Neural cell (in vitro differentiated cells): ENCODE measurements at regions not wholly inside any gene's neighbourhood (a gene's known extent, or its start where the extent isn't known, plus 50 kb on each side); places are given as distances from the start of the nearest gene placed in this dataset.

Source experiments
- MXI1 ChIP-seq: fragments of 450-650 bp; conservative IDR thresholded peaks from 2 replicates; pipeline ENCODE4 v1.6.1; 2014; ENCODE audit warnings: antibody characterized with exemption, mild to moderate bottlenecking; ENCODE audit not compliant: poor library complexity, severe bottlenecking
- POLR2AphosphoS5 ChIP-seq: IDR thresholded peaks from 2 replicates; pipeline ENCODE4 v1.6.1; 2012
- TF ChIP-seq, protein P1 (sequence below): fragments of 450-650 bp; IDR thresholded peaks from 2 replicates; pipeline ENCODE4 v1.5.1; 2014; ENCODE audit warnings: antibody characterized with exemption, mild to moderate bottlenecking, moderate library complexity; ENCODE audit not compliant: poor library complexity, severe bottlenecking
- TF ChIP-seq, protein P2 (sequence below): IDR thresholded peaks from 2 replicates; pipeline ENCODE4 v1.6.1; 2012; ENCODE audit warnings: borderline replicate concordance

DNA sequence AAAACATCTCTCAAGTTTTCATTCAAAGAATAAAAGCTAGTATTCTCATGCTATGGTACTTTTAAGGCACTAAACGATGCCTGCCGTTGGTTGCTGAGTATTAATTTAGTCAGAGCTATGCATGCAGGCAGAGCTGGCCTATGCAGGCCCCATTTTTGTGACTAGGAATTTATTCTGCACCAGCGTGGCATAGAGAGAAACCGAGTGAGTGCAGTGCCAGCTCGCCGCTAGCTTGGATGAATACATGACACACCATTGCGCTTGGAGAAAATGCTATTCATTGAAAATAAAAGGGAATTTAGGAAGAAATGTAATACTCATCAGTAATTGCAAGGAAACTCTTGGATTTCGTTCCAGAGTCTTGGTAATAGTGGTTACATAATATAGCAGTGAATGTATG, 231.6 kb upstream of the RBFOX1 start:
- TF ChIP-seq, protein P1, sequence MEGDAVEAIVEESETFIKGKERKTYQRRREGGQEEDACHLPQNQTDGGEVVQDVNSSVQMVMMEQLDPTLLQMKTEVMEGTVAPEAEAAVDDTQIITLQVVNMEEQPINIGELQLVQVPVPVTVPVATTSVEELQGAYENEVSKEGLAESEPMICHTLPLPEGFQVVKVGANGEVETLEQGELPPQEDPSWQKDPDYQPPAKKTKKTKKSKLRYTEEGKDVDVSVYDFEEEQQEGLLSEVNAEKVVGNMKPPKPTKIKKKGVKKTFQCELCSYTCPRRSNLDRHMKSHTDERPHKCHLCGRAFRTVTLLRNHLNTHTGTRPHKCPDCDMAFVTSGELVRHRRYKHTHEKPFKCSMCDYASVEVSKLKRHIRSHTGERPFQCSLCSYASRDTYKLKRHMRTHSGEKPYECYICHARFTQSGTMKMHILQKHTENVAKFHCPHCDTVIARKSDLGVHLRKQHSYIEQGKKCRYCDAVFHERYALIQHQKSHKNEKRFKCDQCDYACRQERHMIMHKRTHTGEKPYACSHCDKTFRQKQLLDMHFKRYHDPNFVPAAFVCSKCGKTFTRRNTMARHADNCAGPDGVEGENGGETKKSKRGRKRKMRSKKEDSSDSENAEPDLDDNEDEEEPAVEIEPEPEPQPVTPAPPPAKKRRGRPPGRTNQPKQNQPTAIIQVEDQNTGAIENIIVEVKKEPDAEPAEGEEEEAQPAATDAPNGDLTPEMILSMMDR: no peak
- TF ChIP-seq, protein P2, sequence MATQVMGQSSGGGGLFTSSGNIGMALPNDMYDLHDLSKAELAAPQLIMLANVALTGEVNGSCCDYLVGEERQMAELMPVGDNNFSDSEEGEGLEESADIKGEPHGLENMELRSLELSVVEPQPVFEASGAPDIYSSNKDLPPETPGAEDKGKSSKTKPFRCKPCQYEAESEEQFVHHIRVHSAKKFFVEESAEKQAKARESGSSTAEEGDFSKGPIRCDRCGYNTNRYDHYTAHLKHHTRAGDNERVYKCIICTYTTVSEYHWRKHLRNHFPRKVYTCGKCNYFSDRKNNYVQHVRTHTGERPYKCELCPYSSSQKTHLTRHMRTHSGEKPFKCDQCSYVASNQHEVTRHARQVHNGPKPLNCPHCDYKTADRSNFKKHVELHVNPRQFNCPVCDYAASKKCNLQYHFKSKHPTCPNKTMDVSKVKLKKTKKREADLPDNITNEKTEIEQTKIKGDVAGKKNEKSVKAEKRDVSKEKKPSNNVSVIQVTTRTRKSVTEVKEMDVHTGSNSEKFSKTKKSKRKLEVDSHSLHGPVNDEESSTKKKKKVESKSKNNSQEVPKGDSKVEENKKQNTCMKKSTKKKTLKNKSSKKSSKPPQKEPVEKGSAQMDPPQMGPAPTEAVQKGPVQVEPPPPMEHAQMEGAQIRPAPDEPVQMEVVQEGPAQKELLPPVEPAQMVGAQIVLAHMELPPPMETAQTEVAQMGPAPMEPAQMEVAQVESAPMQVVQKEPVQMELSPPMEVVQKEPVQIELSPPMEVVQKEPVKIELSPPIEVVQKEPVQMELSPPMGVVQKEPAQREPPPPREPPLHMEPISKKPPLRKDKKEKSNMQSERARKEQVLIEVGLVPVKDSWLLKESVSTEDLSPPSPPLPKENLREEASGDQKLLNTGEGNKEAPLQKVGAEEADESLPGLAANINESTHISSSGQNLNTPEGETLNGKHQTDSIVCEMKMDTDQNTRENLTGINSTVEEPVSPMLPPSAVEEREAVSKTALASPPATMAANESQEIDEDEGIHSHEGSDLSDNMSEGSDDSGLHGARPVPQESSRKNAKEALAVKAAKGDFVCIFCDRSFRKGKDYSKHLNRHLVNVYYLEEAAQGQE: no peak
- TF ChIP-seq POLR2AphosphoS5 (no peak), MXI1 (no peak)
